SK-N-SH treated with all-trans-retinoic acid at 6 μM for 48 hours (cell line): ENCODE measurements at regions not wholly inside any gene's neighbourhood (a gene's known extent, or its start where the extent isn't known, plus 50 kb on each side); places are given as distances from the start of the nearest gene placed in this dataset.

Experiments used
- RARB ChIP-seq: fragments of 250-450 bp; sonication (Bioruptor Pico); IDR thresholded peaks from 2 replicates; pipeline ENCODE4 v1.8.0; 2021; ENCODE audit warnings: mild to moderate bottlenecking, moderate library complexity
- ZFP30 ChIP-seq: fragments of 450-650 bp; formaldehyde crosslinking; IDR thresholded peaks from 2 replicates; pipeline ENCODE4 v1.5.0; 2022; ENCODE audit warnings: mild to moderate bottlenecking, moderate library complexity
- ZNF565 ChIP-seq: fragments of 450-650 bp; formaldehyde crosslinking; conservative IDR thresholded peaks from 2 replicates; pipeline ENCODE4 v1.5.0; 2020; ENCODE audit warnings: low read depth, mild to moderate bottlenecking, moderate library complexity
- ZNF8 ChIP-seq: fragments of 450-650 bp; formaldehyde crosslinking; IDR thresholded peaks from 2 replicates; pipeline ENCODE4 v1.5.0; 2020; ENCODE audit warnings: mild to moderate bottlenecking, moderate library complexity

GRCh38 chr12:47308672-47309071 is 228.9 kb upstream of the AMIGO2 start:
- TF ChIP-seq RARB, result no peak
- TF ChIP-seq ZNF565 (CRISPR knock-in tag), result no peak
- no peak for TF ChIP-seq ZFP30 (CRISPR knock-in tag)
- TF ChIP-seq ZNF8 (CRISPR knock-in tag), result no peak
